ENCODE measurements at regions not wholly inside any gene's neighbourhood (a gene's known extent, or its start where the extent isn't known, plus 50 kb on each side); places are given as distances from the start of the nearest gene placed in this dataset.
A peak's percentile ranks its signal among the peaks of the same experiment; 100 is the strongest.
"Not testable (repeated sequence)": the region's sequence is repeated elsewhere in the genome, so short reads cannot be mapped to it uniquely, and the experiment has no call there.

DNA sequence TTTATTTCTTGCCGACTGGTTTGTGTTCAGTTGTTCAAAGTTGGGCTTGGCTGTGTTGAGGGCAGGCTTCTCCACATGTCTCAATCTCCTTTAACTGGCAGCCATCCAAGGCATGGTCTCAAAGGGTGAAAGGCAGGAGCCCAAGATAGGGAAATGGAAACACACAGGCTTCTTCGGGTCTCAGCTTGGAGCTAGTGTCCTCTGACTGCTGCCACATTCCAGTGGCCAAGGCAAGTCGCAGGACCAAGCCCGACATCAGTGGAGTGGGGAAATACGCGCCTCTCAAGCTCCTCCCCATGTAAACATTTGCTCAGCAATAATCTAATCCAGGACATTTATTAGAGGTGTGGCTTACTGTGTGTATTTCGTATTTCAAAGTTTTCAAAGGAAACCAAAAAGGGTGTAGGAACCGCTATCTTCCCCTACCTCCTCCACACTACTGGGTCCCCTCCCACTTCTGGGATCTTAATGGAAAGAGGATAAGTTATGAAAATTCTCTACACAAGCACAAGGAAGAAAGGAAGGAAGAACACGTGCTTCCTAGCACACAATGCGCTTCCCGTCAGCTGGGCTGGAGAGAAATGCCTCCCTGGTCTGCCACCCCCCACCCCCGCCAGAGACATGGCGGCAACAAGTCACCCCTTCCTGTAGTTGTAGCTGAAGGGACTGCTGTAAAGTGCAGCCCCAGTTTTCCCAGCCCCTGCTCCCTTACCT lies 181.7 kb downstream of the FAM43A start:
- no peak for DNase-seq

DNA sequence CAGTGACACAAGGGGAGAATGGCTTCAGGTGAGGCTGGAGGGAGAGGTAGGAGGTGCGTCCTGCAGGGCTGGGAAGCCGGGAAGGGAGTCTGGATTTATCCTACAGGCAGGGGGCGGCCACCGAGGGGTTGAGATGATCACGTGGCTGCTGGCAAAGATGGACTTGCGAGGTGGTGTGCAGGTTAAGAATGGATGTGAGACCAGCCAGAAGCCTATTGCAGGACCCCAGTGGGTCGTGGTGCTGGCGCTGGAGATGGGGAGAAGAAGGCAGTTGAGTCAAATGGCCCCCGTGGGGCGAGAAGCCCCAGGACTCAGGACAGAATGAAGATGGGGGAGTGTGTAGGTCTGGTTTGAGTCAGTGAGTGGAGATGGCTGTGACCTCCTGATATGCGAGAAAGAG lies 183.1 kb downstream of the FAM43A start:
- DNase-seq = no peak

DNA sequence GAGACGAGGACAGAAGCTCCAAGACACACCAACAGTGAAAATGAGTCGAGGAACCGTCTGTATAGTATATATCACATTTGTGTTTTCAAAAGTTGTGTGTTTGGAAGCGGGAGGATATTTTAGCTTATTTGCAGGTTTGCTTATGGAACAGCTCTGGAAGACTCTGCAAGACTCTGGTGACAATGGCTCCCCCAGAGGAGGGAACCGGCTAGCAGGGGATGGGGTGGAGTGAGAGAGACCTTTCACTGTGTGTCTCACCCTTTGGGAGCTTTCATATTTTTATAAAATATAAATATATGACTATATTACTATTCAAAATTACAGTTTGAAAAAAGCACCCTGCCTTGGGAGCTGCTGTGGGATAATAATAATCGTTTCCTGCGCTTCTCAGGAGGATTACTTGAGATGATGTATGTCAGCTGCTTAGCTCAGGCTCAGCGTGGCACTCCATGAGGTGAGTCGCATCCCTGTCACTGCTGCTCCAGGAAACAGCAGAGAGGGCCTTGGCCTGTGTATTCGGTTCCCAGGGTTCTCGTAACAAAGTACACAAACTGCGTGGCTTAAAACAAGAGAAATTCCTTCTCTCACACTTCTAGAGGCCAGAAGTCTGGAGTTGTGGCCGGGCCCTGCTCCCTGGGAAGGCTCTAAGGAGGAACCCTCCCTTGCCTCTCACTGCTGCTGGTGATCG lies 183.9 kb downstream of the FAM43A start:
- no peak for DNase-seq

DNA sequence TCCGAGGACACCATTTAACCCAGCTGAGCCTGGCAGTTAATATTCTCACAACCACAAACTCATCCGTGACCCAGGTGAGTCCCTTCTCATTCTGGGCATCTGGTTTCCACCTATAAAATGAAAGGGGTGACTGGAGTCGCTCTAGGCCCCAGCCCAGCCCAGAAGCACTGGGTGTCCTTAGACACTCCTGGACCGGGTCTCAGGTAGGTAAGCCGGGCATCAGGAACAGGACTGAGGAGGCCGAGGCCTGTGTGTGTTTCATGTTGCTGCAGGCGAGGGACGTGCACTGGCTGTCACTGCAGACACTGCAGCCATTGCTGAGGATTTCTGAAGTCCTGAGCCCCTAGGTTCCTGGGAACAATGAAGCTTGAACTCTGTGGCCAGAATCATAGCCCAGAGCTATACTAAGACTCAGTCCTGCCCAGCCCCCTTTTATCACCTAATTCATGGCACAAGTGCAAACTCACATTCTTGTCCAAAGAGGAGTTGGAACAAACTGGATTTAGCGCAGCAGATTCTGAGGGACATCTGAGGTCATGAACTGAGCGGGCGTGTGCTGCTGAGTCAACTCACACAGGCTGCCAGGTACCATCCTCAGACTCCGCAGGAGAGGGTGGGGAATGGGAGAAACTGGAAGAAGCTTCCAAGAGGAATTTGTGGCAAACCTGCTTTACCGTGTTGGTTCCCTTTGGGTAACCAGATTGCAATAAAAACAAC lies 184.9 kb downstream of the FAM43A start:
- no peak for DNase-seq

DNA sequence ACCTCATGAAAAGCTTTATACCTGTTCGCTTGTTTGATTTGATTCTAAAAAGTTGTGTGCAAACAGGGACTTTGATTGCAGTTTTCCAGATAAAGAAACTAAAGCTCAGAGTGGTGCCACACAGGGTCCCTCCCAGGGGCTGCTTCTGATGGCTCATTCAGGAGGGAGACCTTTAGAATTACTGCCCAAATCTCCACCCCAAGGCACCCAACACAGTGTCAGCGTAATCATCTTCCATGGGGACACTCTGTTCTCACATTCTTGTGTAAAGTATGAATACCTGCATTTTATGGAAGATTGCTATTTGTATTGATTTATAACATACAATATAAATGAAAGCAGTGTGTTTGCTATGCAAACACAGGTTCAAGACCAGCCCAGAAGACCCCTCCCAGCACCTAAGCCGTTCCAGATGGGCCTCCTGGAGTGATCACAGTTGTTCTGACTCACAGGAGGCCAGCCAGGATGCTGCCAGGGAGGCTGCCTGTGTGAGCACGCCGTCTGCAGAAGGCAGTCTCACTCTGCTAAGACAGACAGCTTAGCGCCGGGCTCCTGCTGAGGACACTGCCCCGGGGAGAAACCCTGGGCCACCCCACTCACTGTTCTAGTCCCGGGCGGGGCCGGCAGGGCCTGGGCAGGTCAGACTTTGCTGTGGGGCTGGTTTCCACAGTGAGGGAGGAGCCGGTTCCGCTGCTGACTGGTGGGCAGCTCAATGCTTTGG lies 185.6 kb downstream of the FAM43A start:
- no peak for DNase-seq

DNA sequence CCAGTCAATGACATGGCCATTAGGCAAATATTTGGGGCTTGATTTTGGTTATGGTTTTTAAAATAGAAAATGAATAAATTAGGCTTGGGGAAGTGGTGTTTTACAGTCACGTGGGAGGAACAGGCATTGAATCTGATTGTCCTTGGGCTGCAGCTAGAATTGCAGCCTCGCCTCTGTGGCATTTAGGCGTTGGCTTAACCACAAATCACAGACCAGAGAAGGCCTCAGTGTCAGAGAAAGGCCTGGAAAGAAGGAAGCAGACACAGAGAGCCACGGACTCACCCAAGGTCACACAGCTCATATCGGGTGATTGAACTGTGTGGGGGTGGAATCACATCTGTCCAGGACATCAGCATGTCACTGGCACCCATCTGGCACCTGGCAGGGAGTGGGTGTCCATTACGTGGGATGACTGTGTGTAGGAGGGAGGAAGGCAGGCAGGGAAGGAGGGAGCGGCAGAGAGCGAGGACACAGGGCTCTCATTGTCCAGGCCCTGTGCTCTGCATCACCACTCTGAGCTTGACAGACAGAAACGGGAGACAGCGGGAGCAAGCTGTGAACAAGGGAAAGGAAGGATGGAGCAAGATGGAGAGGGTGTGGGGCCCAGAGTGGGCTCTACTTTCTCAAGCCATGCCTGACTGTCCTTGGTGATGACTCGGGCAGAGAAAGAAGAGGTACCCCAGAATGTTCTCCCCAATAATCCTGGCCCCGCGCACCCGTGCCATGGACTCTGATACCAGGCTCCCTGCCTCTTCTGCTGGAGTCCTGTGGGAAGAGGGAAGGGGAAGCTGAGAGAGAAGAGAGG lies 186.4 kb downstream of the FAM43A start:
- no peak for DNase-seq

DNA sequence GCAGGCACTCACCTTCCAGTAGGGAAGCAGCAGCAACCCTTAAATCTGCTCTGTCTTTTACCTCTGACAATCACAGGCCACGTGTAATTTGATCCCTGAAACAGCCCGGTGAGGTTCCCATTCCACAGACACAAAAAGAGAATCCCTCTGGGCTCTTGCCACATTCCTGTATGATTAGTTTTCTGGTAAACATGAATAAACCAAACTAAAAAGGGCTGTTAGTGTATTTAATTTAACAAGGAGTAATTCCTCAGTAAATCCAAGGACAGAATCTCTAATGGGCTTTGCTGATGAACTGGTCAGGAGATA lies 186.9 kb downstream of the FAM43A start:
- no peak for DNase-seq

DNA sequence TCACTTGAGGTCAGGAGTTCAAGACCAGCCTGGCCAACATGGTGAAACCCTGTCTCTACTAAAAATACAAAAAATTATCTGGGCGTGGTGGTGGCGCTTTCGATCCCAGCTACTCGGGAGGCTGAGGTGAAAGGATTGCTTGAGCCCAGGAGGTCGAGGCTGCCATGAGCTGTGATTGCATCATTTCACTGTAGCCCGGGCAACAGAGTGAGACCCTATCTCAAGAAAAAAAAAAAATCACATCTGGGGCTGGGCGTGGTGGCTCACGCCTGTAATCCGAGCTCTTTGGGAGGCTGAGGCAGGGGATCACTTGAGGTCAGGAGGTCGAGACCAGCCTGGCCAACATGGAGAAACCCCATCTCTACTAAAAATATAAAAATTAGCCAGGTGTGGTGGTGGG lies 187.8 kb downstream of the FAM43A start:
- not testable (repeated sequence) for DNase-seq

DNA sequence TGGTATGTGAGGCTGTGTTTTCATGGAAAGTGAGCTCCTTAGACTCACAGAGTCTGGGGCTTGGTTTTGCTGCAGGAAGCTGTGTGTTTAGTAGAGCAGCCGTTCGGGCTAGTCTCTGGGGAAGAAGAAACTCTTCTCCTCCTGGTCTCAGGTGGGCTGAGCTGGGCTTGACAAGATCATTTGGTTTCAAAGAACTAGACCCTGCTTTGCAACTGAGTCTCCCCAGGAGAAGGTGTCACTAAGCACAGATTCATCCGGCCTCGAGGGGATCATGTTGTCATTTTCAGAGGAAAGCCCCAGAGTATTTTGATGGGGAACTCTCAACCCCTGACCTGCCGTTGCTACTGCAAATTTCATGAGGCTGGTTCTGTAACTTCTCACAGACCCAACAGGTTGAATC lies 188.5 kb downstream of the FAM43A start:
- no peak for DNase-seq

DNA sequence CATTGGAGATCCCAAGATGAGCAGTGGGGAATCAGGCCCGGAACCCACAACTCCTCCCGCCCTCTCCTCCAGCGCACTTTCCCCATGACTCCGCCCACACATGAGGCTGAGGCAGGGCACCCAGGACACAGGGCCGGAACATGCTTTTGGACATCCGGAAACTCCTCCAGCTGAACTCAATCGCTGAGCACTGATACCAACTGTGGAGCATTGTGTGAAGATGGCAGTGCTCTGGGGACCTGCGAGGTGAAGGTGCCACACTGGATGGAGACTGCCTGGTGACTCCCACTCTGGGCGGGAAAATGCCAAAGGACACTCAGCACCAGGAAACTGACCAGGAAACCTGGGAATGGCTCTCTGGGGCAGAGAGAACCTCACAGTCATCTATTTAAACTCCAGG lies 189.1 kb downstream of the FAM43A start:
- no peak for DNase-seq

DNA sequence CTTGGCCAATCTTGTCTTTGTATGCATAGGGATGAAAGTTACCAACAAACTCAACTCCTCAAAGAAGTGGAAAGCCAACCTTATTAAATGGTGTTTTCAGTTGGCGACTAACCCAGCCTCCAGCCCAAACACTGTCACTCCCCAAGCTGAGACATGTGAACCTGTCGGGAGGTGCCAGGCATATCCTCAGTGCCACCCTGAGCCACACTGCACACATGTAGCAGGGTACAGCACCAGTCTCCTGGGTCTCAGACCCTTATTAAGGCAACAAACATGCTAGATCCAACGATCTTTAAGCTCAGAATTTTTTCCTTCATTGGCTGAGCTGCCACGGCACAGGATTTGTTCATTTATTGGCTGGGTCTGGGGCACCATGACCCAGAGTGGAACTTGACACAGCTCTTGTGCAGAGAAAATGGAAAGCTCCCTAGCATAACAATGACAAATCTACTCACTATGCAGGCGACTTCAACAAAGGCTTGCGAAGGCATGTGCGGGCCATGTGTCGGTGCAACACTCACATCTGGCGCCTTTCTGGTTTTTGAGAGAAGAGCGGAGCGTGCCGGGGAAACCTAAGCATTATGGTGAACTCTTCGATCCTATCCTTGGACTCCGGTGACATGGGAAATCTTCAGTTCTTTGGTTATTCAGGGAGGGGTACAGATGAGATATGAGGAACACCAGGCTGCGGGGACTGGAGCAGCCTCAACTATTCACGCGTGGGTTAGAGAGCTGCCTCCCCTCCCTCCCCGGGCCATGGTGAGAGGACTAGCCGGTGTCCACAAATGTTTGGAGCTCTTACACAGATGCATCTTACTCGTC lies 190.1 kb downstream of the FAM43A start:
- DNase-seq = no peak

DNA sequence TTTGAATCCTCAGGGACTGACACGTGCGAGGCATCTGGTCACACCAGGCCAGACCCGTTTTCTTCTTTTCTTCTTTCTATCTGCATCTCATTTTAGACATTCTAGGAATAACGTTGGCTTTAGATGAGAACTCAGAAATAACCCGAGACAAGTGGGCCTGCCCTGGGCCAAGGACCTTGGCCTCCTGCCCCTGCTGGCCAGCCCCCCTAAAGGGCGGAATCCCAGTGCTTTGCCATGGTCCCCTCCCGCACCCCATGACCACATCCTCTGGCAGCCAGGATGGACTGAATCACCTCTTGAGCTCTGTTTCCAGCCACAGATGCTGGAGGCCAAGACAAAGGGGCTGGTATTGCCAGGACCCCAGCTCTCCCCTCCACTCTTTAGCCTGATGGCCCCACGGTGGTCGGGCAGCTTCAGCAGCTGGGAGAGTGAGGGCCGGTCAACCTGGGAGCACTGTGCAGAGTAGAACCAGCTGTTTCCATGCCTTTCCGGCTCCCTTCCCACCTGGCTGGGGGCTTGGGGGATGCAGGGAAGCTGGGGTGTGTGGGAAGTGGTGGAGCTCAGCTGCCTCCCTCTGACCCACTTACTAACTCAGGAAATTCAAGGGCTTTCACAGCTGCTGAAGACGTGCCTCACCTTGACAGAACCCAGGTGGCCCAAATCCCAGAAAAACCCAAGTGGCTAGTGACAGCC lies 190.9 kb downstream of the FAM43A start:
- DNase-seq = no peak

DNA sequence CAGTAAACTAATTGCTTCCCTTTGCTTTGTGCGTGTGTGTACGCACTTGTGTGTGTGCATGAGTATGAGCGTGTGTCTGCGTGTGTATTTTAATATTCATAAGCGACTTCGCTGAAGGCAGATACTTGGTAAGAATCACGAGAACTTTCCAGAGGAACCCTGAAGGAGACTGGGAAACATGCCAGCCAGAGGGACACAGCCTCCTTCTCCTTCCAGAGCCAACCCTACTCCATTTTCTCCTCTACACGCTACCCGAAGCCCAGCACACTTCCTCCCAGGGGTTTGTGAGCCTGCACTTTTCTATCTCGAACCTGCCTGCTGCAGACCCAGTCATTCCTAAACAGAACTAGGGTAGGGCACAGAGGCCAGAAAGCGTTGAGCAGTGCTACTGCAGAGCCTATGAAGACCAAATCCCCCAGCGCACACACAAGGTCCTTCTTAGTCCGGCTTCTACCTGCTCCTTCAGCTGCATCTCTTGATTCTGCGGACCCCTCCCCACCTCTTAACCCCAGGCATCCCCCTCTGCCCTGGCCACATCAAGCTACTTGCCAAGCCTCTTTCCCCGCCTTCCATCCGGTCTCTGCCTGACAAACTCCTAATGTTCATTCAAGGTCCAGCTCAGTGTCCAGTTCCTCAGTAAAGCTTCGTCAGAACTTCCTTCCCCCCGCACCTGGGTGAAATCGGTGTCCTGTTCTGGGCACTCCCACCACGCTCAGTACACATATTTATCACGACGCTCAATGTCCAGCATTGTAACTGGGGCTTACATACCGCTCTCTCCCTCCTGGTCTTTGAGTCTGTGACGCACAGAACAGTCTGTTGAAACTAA lies 191.8 kb downstream of the FAM43A start:
- DNase-seq = no peak

DNA sequence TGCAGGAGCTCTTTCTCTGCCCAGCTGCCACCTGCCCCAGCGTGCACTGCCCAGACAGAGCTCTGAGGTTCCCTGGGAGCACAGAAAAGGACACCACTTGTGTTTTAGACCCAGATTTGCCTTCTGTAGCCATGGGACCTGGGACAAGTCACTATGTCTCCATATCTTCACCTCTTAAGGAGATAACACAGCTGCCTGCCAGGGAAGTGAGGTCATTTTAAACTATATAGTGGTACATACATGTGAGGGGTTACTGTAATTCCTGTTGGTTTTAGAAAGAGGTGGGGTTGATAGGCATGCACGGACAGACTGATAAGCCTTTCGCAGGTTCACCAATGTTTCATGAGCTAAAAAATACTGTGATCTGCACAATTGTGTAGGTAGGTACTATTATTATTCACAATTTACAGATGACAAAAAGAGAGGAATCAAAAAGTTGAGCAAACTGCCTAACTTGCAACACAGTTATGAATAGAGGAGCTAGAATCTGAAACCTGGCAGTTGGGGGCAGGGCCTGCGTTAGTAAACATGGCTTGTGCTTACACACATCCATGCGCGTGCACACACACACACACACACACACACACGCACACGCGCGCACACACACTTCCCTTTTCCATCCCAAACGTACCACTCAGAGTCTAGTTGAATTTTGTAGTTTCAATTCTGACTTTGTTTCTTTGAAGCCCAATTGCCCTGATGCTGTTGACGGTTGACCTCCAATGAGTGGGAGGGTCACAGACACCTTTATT lies 193.6 kb downstream of the FAM43A start:
- DNase-seq = no peak

DNA sequence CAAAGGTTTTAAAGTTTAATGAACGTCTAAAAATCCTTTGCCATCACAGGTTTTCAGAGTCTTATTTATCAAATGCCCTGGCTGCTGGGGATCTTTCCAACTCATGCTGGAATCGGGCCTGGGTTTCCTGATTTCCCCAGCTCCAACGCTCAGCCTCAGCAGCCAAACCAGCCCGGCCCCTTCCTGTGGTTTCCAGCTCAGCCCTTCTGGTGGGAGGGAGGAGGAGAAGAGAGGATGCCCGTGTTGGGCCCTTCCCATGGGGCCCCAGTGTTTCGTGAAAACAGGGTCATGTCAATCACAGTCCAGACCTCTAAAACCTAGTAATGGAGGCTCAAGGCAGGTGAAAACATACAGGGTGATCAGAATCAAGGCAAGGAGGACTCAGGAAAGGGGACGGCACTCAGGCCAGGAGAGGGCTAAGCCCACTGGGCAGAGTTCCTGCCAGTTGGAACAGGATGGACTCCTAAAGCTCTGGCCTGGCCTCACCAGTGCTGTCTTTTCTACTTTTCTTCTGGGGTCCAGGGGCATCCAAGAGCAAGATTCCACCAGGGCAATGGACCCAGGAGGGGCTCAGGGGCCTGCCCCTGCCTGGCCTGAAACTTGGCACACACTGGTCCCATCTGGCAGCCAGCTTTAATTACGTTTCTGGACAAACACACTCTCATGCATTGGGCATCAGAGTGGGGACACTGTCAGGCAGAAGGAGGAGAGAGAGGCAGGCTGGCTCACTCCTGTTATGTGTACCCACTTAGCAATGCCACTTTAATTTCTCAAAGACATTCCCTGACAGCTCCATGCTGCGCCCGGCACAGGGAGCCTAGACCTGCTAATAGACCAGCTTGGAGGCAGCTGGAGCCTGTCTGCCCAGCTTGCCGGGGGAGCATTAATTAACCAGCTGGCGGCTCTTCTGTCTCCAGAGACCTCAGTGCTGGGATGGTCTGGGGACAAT lies 194.6 kb downstream of the FAM43A start:
- DNase-seq = peak in 1 of 2 donors; percentile 5

DNA sequence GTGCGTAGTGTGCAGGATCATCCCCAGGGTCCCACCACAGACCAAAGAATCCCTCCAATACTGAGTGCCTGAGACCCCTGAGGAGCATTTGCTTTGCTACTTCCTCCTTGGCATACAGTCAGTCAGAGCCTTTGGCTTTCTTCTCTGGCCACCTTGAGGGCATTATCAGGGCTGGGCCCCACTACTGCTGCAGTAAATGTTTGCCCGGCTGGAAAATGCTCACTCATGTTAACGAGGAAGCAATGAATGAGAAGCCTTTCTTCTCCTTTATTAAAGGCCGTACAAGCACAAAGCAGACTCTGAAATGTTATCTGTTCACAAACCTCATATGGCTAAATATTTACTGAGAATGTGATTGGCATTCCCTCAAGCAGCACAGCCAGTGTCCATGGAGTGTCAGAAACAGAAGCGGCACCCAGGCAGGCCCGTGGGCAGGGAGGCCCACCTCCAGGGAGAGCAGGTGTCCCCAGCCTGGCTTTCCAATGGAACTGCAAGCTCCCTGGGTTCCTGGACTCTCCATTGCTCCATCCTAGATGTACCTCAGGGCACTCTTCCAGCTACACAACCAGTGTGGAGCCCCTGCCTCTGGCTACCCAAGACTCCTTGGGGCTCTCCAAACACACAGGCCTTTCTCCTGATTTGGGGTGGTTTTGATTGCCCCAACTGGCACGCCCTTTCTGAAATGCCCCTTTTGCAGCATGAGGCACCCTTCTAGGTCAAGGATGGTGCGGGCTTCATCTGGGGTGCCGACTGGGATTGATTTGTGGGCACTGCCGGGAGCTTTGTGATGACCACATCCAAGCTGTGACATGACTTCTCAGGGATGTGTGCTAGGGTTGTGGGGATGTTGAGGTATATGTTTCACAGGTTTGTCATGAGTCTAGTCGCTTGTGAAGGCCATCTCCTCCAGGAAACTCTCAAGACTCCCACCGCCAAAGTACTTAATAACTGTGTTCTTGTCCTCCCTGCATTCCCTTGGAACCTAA lies 195.6 kb downstream of the FAM43A start:
- no peak for DNase-seq

All from stimulated activated CD4-positive, alpha-beta T cell treated with anti-CD3 and anti-CD28 coated beads, Interleukin-2, amount 100 ng/mL, for 24 hours (primary cell).